ENCODE measurements at regions not wholly inside any gene's neighbourhood (a gene's known extent, or its start where the extent isn't known, plus 50 kb on each side); places are given as distances from the start of the nearest gene placed in this dataset.
"Not testable (repeated sequence)": the region's sequence is repeated elsewhere in the genome, so short reads cannot be mapped to it uniquely, and the experiment has no call there.

DNA sequence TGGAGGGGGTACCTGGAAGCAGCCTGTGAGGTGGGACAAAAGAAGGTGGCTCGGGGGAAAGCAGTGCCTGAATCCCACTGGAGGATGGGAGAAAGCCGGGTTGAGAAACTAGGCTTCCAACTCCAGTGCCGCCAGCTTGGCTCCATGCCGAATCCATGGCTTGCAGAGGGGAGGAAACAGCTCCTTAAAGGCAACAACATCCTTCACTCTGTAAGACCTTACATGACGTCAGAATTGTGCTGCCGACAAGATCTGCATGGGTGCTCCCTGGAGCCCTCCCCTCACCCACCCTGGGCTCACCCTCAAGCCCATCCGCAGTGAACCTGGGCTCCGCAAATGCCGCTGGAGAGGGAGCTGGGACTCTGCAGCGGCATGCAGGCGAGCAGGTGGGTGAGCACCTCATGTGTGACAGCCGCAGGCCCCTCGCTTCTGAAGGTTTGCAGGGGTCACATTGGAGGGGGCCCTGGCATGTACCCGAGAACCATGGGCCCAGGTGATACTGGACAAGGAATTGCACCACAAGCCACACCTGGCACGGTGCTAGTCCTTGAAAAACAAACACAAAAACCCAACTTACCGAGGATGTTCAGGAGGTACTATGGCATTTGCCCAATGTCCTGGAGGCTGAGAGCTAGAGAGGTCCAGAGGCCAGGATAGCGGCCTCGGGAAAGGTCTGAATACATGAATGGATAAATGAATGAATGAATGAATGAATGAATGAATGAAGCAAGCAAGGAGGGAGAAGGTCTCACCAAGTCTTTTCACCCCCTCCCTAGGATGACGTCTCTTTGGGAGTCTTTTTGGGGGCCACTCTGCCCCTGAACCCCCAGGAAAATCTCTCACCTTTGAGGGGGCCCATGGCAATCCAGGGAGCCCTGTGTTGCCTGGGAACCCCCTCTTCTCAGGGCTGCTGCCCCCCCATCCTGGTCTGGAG lies 238.6 kb upstream of the SHH start:
- no peak for DNase-seq

DNA sequence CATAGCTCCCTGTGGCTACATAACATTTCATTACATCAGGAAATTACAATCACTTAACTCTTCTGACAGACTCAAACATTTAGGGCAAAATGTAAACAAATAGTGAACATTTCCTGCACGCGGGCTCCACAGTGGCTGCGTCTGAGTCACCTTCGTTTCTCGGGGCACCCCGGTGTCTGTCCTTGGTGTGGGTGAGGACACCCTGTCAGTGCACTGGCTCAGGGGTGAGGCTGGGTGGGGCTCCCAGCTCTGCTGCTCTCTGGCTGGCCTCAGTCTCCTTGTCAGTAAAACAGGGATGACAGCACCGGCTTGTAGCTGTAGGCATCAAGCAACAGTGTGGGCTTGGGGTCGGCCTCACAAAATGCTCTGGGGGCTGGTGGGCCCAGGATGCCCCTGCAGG lies 237.1 kb upstream of the SHH start:
- DNase-seq: no peak

- no peak for DNase-seq
These were observed 233.8 kb upstream of the SHH start for GRCh38 chr7:156046031-156046560.

GRCh38 chr7:156043416-156044178 lies 231.3 kb upstream of the SHH start:
- no peak for DNase-seq

- DNase-seq: no peak
These were observed 229.1 kb upstream of the SHH start for GRCh38 chr7:156041398-156041797.

GRCh38 chr7:156039971-156040677 lies 227.9 kb upstream of the SHH start:
- no peak for DNase-seq

DNA sequence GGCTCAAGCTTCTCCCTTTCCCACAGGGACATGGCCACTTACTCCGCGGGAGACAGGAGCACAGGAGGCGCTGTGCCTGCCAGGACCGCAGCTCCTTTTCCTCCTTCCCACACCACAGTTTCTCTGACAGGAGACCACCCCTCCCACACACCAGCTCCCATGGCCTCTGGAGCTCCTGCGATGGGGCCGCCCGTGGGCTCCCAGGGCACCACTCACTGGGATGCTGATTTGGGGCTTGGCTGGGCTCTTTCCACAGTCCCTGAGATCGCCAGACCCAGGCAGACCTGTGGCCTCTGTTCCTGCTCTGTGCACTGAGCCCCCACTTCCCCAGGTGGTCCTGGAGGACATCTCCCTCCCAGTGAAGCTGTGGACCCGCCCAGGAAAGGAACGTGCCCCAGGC lies 226.9 kb upstream of the SHH start:
- no peak for DNase-seq

- no peak for DNase-seq
These were observed 226.1 kb upstream of the SHH start for GRCh38 chr7:156038345-156038744.

DNA sequence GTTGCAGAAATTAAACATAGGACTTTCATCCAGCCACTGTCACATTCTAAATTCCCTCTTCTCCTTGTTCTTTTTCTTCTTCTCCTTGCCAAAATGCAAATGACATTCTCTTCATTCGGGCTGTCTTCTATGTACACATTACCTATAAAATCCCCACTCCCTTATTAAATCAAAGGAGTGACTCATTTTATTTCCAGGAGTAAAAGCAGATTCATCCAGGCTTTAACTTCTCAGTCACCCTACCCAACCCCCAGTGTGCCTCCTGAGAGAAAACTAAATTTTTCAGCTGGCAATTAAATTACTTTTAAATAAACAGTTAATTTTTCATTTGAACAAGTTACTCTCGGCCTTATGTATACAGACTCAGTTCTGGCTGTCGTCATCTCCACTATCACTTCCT lies 223.9 kb upstream of the SHH start:
- no peak for DNase-seq

GRCh38 chr7:156035387-156035786 lies 223.1 kb upstream of the SHH start:
- not testable (repeated sequence) for DNase-seq

- DNase-seq: no peak
These were observed 222.1 kb upstream of the SHH start for GRCh38 chr7:156034397-156034796.

GRCh38 chr7:156032973-156033372 lies 220.7 kb upstream of the SHH start:
- DNase-seq: no peak

DNA sequence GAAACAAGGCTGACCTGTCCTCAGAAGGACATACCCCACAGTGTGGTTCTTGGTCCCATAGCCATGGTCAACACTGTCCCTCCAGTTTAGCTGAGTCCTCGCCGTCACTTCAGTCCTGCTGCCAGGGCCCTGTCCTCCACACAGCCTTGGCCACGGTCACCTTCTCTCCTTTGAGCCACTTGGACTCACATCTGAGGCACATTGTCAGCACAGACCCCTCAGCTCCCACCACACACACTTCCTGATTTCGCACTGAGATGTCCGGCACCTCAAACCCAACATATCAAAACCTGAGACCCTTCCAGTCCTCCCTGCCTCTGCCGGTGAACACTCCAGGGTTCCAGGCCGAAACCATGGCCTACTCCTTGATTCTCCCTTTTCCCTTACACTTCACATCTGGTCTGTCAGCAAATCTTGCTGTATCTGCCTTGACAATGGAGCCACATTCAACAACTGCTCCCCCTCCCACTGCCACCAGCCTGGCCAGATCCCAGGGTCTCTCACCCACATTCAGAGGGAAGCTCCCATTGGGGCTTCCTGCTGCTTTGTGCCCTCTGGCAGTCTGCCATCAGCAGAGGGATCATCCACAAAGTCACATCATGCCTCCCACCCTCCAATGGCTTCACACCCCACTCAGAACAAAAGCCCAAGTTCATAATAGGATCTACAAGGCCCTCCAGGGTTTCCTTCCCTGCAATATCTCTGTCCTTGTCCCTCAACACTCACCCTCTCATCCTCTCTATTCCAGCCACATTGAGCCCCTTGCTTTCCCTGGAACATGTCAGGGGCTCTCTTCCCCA lies 219.6 kb upstream of the SHH start:
- no peak for DNase-seq

GRCh38 chr7:156029460-156030007 lies 217.3 kb upstream of the SHH start:
- no peak for DNase-seq

DNA sequence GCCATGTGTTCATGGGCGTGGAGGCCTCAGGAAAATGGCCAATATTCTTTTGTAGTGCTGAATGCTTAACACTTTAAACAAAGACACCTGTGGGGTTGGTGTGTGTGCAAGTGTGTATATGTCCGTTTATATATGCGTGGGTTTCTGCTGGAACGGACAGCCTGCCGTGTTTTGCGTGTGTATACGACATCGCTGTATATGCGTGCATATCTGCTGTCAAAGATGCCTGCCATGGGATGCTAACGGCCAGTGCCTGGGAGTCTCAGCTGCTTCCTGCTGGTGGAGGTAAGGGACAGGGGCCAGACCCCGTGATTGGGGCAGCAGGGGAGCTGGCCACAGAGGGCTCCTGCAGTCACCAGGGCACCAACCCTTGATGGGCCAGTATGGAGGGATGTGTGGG lies 216.3 kb upstream of the SHH start:
- DNase-seq: no peak

DNA sequence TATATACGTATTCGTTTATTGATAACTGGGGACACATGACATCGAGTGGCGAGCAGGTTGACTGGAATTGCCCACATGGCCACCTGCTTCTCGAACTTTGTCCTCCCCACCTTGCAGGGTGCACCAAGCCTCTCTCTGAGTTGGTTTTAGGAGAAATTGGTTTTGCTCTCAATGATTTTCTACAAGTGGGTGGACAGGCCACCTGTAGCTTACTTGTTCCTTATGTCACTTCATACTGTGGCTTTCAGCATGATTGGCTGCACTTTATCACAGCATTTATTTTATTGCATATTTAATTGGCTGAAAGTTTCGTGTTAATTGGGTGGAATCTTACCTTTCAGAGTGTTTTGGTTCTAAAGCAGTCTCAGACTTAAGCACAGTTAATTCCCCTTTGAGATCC lies 215.6 kb upstream of the SHH start:
- no peak for DNase-seq

DNA sequence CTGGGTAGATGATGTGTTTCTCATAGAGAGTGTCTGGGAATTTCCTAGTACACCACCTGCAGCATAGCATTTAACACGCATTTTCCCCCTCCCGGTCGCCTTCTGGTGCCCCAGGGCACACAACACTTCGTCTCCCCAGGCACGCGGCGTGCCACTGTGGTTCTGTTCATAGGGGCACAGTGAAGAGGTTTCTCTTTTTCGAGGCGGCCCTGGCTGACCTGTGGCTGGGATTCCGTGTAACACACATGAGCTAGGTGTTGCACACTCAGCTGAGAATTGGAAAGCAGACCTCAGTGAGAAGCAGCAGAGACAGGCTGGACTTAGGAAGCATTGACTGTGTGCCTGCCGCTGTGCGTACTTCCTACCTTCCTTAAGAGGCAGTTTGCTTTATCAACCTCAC lies 214.3 kb upstream of the SHH start:
- no peak for DNase-seq

GRCh38 chr7:156026076-156026600 lies 213.9 kb upstream of the SHH start:
- no peak for DNase-seq

GRCh38 chr7:156025675-156026074 lies 213.4 kb upstream of the SHH start:
- no peak for DNase-seq

GRCh38 chr7:156024201-156024600 lies 211.9 kb upstream of the SHH start:
- DNase-seq: no peak
